SK-N-MC (cell line): ENCODE measurements at regions not wholly inside any gene's neighbourhood (a gene's known extent, or its start where the extent isn't known, plus 50 kb on each side); places are given as distances from the start of the nearest gene placed in this dataset.

ENCODE experiments used
- EZH2 ChIP-seq: fragments of 200-600 bp; sonication (generic); IDR thresholded peaks from one replicate; pipeline ENCODE4 v1.6.1; 2017; ENCODE audit warnings: antibody characterized with exemption
- POLR2AphosphoS5 ChIP-seq: IDR thresholded peaks from 2 replicates; pipeline ENCODE4 v1.6.1; 2012; ENCODE audit warnings: mild to moderate bottlenecking, low read depth, low read length, borderline replicate concordance

DNA sequence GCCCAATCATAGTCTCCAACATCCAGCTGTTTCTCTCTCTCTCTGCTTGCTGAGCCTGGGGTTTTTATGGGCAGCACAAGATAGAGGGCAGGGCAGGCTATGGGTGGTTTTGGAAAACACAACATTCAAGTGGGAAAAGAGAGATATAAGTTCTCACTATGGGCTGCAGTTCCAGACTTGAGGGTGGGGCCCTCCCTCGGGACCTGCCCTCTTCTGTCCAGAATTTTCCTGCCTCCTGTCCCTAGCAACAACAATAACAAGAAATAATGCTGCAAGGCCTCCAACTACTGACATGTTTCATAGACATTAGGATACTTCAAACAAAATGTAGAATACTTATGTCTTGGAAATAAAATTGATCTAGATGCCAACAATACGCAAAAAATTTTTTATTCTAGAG lies 107.8 kb downstream of the C18orf54 start:
- no peak for TF ChIP-seq EZH2
- TF ChIP-seq POLR2AphosphoS5 = no peak
